OCI-LY1 (cell line): ENCODE measurements at regions not wholly inside any gene's neighbourhood (a gene's known extent, or its start where the extent isn't known, plus 50 kb on each side); places are given as distances from the start of the nearest gene placed in this dataset.

Source experiments
- EZH2 ChIP-seq: fragments of 200-600 bp; sonication (generic), shearing (Covaris generic); IDR thresholded peaks from 2 replicates; pipeline ENCODE4 v1.8.0; 2017; ENCODE audit warnings: borderline replicate concordance, mixed run types, mild to moderate bottlenecking, antibody characterized with exemption, low read length, moderate library complexity, mixed read lengths
- TF ChIP-seq, protein P1 (sequence below): fragments of 200-600 bp; sonication (generic), shearing (Covaris generic); IDR thresholded peaks from 2 replicates; pipeline ENCODE4 v1.5.1; 2017; ENCODE audit warnings: mild to moderate bottlenecking, antibody characterized with exemption, low read length, moderate library complexity, mixed read lengths

DNA sequence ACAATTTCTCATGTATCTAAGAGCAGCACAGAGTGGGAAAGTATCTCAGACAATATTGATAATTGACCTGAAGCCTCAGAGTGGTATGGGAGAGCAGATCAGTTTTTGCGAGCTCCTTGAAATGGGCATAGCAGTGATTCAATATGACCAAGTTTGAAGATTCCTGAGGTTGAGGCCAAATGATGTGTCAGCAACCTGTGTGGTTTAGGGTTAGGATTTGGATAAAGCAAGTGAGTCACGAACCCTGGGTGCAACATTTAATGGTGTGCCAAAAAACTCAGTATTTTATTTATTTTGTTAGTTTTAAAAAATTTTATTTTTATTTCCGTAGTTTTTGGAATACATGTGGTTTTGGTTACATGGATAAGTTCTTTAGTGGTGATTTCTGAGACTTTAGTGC lies 92.5 kb upstream of the C21orf91 start:
- TF ChIP-seq, protein P1, sequence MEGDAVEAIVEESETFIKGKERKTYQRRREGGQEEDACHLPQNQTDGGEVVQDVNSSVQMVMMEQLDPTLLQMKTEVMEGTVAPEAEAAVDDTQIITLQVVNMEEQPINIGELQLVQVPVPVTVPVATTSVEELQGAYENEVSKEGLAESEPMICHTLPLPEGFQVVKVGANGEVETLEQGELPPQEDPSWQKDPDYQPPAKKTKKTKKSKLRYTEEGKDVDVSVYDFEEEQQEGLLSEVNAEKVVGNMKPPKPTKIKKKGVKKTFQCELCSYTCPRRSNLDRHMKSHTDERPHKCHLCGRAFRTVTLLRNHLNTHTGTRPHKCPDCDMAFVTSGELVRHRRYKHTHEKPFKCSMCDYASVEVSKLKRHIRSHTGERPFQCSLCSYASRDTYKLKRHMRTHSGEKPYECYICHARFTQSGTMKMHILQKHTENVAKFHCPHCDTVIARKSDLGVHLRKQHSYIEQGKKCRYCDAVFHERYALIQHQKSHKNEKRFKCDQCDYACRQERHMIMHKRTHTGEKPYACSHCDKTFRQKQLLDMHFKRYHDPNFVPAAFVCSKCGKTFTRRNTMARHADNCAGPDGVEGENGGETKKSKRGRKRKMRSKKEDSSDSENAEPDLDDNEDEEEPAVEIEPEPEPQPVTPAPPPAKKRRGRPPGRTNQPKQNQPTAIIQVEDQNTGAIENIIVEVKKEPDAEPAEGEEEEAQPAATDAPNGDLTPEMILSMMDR = no peak
- no peak for TF ChIP-seq EZH2
